Testis (tissue), 2 donors: ENCODE measurements at regions not wholly inside any gene's neighbourhood (a gene's known extent, or its start where the extent isn't known, plus 50 kb on each side); places are given as distances from the start of the nearest gene placed in this dataset.

Source experiments
- POLR2A ChIP-seq: fragments of 450-650 bp; IDR thresholded peaks from one replicate; pipeline ENCODE4 v1.6.1; 2017; ENCODE audit warnings: antibody characterized with exemption, mild to moderate bottlenecking, moderate library complexity
- TF ChIP-seq, protein P1 (sequence below), 3 experiments: fragments of 450-650 bp in 2 of 3; fragments of 200-600 bp in 1 of 3; sonication (generic) in 1 of 3; IDR thresholded peaks; one replicate each; pipeline ENCODE4 v1.5.1; 2016 to 2019; ENCODE audit warnings: antibody characterized with exemption in 3 of 3, mild to moderate bottlenecking in 2 of 3, moderate library complexity in 1 of 3

GRCh38 chr22:48531761-48532435 lies 1295.8 kb downstream of the BRD1 start:
- TF ChIP-seq, protein P1, sequence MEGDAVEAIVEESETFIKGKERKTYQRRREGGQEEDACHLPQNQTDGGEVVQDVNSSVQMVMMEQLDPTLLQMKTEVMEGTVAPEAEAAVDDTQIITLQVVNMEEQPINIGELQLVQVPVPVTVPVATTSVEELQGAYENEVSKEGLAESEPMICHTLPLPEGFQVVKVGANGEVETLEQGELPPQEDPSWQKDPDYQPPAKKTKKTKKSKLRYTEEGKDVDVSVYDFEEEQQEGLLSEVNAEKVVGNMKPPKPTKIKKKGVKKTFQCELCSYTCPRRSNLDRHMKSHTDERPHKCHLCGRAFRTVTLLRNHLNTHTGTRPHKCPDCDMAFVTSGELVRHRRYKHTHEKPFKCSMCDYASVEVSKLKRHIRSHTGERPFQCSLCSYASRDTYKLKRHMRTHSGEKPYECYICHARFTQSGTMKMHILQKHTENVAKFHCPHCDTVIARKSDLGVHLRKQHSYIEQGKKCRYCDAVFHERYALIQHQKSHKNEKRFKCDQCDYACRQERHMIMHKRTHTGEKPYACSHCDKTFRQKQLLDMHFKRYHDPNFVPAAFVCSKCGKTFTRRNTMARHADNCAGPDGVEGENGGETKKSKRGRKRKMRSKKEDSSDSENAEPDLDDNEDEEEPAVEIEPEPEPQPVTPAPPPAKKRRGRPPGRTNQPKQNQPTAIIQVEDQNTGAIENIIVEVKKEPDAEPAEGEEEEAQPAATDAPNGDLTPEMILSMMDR (IDR thresholded peaks at IDR 0.05), result no peak
- no peak for TF ChIP-seq POLR2A
